ENCODE measurements at regions not wholly inside any gene's neighbourhood (a gene's known extent, or its start where the extent isn't known, plus 50 kb on each side); places are given as distances from the start of the nearest gene placed in this dataset.

- TF ChIP-seq, protein P1, sequence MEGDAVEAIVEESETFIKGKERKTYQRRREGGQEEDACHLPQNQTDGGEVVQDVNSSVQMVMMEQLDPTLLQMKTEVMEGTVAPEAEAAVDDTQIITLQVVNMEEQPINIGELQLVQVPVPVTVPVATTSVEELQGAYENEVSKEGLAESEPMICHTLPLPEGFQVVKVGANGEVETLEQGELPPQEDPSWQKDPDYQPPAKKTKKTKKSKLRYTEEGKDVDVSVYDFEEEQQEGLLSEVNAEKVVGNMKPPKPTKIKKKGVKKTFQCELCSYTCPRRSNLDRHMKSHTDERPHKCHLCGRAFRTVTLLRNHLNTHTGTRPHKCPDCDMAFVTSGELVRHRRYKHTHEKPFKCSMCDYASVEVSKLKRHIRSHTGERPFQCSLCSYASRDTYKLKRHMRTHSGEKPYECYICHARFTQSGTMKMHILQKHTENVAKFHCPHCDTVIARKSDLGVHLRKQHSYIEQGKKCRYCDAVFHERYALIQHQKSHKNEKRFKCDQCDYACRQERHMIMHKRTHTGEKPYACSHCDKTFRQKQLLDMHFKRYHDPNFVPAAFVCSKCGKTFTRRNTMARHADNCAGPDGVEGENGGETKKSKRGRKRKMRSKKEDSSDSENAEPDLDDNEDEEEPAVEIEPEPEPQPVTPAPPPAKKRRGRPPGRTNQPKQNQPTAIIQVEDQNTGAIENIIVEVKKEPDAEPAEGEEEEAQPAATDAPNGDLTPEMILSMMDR (IDR thresholded peaks at IDR 0.05; ENCODE audit: borderline replicate concordance, extremely low read depth, low read length, poor library complexity, severe bottlenecking) = no peak
- no peak for TF ChIP-seq EZH2 (IDR thresholded peaks at IDR 0.05; ENCODE audit: borderline replicate concordance, low read depth, low read length, severe bottlenecking)
Observed at GRCh38 chr4:160887668-160888067, 1276.1 kb downstream of the FSTL5 start.
